ENCODE measurements at regions not wholly inside any gene's neighbourhood (a gene's known extent, or its start where the extent isn't known, plus 50 kb on each side); places are given as distances from the start of the nearest gene placed in this dataset.
"Not testable (repeated sequence)": the region's sequence is repeated elsewhere in the genome, so short reads cannot be mapped to it uniquely, and the experiment has no call there.

DNA sequence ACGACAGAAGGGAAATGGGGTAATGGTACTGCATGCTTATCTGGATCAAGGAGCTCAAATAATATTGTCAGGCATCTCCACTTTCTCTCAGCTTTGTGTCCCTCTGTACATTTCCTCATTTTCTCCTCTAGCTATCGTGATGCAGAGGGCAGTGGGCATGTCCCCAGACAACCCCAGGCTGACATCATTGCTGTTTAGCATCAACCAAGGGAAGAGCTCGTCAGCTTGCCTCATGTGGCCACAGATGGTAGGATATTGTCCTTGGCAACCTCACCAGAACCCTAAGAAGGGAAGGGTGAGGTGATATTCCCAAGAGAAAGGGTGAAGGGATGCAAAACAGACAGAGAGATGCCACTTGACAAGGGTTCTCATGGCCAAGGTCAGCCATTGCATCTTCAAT, 58.3 kb downstream of the MAFB start:
- intact Hi-C loops (cut with DNase I) = no loop called here

DNA sequence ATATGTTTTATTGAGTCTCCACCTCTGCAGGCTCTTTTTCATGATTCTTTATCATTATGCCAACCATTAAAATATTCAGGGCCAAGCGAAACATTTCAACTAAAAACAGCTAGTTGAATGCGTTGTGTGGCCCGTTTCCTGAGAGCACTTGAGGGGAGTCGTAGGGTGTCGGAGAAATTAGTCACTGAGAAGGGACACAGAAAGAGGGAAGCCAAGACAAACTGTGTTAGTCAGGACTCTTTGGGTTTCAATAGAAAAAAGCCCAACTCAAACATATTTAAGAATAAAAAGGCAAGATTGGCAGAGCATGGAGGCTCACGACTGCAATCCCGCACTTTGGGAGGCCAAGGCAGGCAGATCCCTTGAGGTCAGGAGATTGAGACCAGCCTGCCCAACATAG, 58.9 kb downstream of the MAFB start:
- TF ChIP-seq POLR2AphosphoS5 (IDR thresholded peaks at IDR 0.05) (no peak), EP300 (IDR thresholded peaks at IDR 0.05) (no peak), POLR2A (IDR thresholded peaks at IDR 0.05) (no peak)
- no peaks in the 10 kb centered on the region for H3K36me3 ChIP-seq
- intact Hi-C loops (cut with DNase I) = no loop called here
- no peak overlapping the region for H3K27ac ChIP-seq
- no peaks in the 10 kb centered on the region for H3K4me1 ChIP-seq
- no peaks in the 10 kb centered on the region for H3K27me3 ChIP-seq
- H3K4me3 ChIP-seq = no peak overlapping the region
- peaks cover 0 to 3% (median 0%) of the 10 kb centered on the region in 4 donors for H3K9me3 ChIP-seq
- no peak for DNase-seq
- WGBS, 2 donors = 94 to 96% methylated on average over 7 of the region's 7 CpGs

More for the DNA sequence above, 58.3 kb downstream of the MAFB start:
- Histone ChIP-seq H3K9me3 (peaks cover 0 to 3% (median 0%) of the 10 kb centered on the region in 4 donors), H3K36me3 (no peaks in the 10 kb centered on the region), H3K4me3 (no peak overlapping the region), H3K4me1 (no peaks in the 10 kb centered on the region), H3K27me3 (no peaks in the 10 kb centered on the region), H3K27ac (no peak overlapping the region)
- whole genome bisulfite sequencing, 2 donors = 79 to 86% methylated on average over 3 of the region's 3 CpGs
- DNase-seq = no peak
- TF ChIP-seq EP300 (IDR thresholded peaks at IDR 0.05) = no peak
- TF ChIP-seq POLR2AphosphoS5 (IDR thresholded peaks at IDR 0.05) = no peak
- TF ChIP-seq POLR2A (IDR thresholded peaks at IDR 0.05) = no peak

DNA sequence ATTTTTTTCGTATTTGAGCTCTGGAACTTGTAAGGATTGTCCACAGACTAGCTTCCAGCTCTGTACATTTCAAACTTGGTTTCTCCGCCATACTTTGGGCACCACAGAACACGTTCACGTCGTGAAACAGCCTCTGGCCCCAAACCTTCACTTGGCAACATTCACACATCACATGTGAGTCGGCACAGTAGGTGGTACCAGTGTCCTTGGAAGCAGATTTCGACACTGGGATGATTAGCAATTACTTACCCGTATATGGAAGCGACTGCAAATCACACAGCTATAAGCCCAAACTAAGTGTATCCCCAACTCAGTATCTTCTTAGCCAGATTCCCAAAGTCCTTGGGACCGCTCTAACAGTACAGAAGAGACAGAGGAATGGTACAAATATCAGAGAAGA, 60.2 kb downstream of the MAFB start:
- no peak overlapping the region for H3K27ac ChIP-seq
- WGBS, 2 donors = 81 to 84% methylated on average over 10 of the region's 10 CpGs
- TF ChIP-seq POLR2AphosphoS5 (IDR thresholded peaks at IDR 0.05) = no peak
- no peak for TF ChIP-seq POLR2A (IDR thresholded peaks at IDR 0.05)
- TF ChIP-seq, protein P1, sequence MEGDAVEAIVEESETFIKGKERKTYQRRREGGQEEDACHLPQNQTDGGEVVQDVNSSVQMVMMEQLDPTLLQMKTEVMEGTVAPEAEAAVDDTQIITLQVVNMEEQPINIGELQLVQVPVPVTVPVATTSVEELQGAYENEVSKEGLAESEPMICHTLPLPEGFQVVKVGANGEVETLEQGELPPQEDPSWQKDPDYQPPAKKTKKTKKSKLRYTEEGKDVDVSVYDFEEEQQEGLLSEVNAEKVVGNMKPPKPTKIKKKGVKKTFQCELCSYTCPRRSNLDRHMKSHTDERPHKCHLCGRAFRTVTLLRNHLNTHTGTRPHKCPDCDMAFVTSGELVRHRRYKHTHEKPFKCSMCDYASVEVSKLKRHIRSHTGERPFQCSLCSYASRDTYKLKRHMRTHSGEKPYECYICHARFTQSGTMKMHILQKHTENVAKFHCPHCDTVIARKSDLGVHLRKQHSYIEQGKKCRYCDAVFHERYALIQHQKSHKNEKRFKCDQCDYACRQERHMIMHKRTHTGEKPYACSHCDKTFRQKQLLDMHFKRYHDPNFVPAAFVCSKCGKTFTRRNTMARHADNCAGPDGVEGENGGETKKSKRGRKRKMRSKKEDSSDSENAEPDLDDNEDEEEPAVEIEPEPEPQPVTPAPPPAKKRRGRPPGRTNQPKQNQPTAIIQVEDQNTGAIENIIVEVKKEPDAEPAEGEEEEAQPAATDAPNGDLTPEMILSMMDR (IDR thresholded peaks at IDR 0.05) = no peak
- no peak for TF ChIP-seq EP300 (IDR thresholded peaks at IDR 0.05)
- no peak for DNase-seq
- no peaks in the 10 kb centered on the region for H3K36me3 ChIP-seq
- no peak overlapping the region for H3K4me3 ChIP-seq
- intact Hi-C loops (cut with DNase I) = no loop called here
- no peaks in the 10 kb centered on the region for H3K4me1 ChIP-seq
- peaks cover 0 to 3% (median 0%) of the 10 kb centered on the region in 4 donors for H3K9me3 ChIP-seq
- no peaks in the 10 kb centered on the region for H3K27me3 ChIP-seq

DNA sequence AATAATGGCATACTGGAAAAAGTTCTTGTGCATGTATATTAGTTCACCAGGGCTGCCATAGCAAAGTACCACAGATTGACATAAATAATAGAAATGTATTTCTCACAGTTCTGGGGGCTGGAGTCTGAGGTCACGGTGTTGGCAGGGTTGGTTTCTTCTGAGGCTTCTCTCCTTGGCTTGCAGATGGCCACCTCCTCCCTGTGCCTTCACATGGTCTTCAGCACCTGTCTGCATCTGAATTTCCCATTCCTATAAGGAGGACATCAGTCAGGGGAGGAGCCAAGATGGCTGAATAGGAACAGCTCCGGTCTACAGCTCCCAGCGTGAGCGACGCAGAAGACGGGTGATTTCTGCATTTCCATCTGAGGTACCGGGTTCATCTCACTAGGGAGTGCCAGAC, 70.0 kb downstream of the MAFB start:
- H3K9me3 ChIP-seq; H3K27ac ChIP-seq; H3K4me1 ChIP-seq; H3K4me3 ChIP-seq; intact Hi-C loops (cut with DNase I); H3K36me3 ChIP-seq; DNase-seq: not testable (repeated sequence)
- 80 to 84% methylated on average over 6 of the region's 7 CpGs for WGBS, 2 donors
- peaks cover 0 to 11% (median 0%) of the 10 kb centered on the region in 3 donors for H3K27me3 ChIP-seq

DNA sequence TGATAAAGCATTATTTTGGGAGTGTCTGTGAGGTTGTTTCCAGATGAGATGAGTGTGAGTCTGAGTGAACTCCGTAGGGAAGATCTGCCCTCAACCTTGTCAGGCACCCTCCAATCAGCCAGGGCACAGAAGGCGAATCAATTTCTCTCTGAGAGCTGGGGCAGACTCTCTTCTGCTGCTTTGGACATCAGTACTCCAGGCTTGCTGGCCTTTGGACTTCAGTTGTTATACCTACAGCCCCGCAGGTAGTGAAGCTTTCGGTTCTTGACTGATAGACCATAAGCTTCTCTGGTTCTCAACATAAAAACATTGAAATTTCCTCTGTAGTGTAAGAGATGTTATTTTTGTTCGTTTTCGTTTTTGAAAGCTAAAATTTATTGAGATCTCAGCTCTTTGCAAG, 71.4 kb downstream of the MAFB start:
- H3K9me3 ChIP-seq = no peaks in the 10 kb centered on the region
- H3K27ac ChIP-seq = no peak overlapping the region
- H3K36me3 ChIP-seq = no peaks in the 10 kb centered on the region
- no peaks in the 10 kb centered on the region for H3K4me1 ChIP-seq
- no peak overlapping the region for H3K4me3 ChIP-seq
- 83 to 88% methylated on average over 6 of the region's 6 CpGs for WGBS, 2 donors
- intact Hi-C loops (cut with DNase I) = no loop called here
- no peak for DNase-seq
- H3K27me3 ChIP-seq = peaks cover 0 to 11% (median 0%) of the 10 kb centered on the region in 3 donors
- no peak for TF ChIP-seq EP300 (IDR thresholded peaks at IDR 0.05)
- TF ChIP-seq POLR2A (IDR thresholded peaks at IDR 0.05) = no peak
- no peak for TF ChIP-seq POLR2AphosphoS5 (IDR thresholded peaks at IDR 0.05)
- TF ChIP-seq, protein P1 (IDR thresholded peaks at IDR 0.05) = no peak

DNA sequence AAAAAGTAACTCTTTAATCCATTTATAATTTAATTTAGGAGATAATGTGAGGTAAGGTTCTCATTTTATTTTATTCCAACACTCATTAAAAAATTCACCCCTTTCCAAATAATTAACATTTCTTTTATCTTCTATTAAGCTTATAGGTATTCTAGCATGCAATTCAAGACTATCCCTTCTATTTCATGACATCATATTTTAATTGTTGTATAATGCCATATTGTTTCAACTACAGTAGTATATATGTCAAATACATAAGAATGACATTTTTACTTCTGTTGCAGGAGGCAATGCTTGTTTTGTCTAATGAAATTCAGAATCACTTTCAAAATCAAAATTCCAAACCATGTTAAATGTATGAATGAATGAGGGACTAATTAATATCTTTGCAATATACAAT, 76.2 kb downstream of the MAFB start:
- Histone ChIP-seq H3K4me1 (no peaks in the 10 kb centered on the region), H3K9me3 (no peaks in the 10 kb centered on the region), H3K36me3 (no peaks in the 10 kb centered on the region), H3K27me3 (peaks cover 0 to 4% (median 0%) of the 10 kb centered on the region in 3 donors), H3K4me3 (no peak overlapping the region), H3K27ac (no peak overlapping the region)
- intact Hi-C loops (cut with DNase I) = no loop called here
- DNase-seq = no peak
- TF ChIP-seq EP300 (IDR thresholded peaks at IDR 0.05) = no peak
- TF ChIP-seq POLR2A (IDR thresholded peaks at IDR 0.05) = no peak
- TF ChIP-seq, protein P1 (IDR thresholded peaks at IDR 0.05) = no peak
- TF ChIP-seq POLR2AphosphoS5 (IDR thresholded peaks at IDR 0.05) = no peak

Measured in sigmoid colon (tissue), 6 donors.